ENCODE measurements at regions not wholly inside any gene's neighbourhood (a gene's known extent, or its start where the extent isn't known, plus 50 kb on each side); places are given as distances from the start of the nearest gene placed in this dataset.

- TF ChIP-seq, protein P1, sequence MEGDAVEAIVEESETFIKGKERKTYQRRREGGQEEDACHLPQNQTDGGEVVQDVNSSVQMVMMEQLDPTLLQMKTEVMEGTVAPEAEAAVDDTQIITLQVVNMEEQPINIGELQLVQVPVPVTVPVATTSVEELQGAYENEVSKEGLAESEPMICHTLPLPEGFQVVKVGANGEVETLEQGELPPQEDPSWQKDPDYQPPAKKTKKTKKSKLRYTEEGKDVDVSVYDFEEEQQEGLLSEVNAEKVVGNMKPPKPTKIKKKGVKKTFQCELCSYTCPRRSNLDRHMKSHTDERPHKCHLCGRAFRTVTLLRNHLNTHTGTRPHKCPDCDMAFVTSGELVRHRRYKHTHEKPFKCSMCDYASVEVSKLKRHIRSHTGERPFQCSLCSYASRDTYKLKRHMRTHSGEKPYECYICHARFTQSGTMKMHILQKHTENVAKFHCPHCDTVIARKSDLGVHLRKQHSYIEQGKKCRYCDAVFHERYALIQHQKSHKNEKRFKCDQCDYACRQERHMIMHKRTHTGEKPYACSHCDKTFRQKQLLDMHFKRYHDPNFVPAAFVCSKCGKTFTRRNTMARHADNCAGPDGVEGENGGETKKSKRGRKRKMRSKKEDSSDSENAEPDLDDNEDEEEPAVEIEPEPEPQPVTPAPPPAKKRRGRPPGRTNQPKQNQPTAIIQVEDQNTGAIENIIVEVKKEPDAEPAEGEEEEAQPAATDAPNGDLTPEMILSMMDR (IDR thresholded peaks at IDR 0.05): no peak
- TF ChIP-seq EZH2phosphoT487 (IDR thresholded peaks at IDR 0.05) (no peak), EZH2 (IDR thresholded peaks at IDR 0.05) (no peak)
Measured at GRCh38 chr7:50209461-50210135, 94.9 kb upstream of the IKZF1 start.
